ENCODE measurements at regions not wholly inside any gene's neighbourhood (a gene's known extent, or its start where the extent isn't known, plus 50 kb on each side); places are given as distances from the start of the nearest gene placed in this dataset.

- Histone ChIP-seq H3K27me3 (no peaks in the 10 kb centered on the region), H3K9me3 (no peaks in the 10 kb centered on the region), H3K4me1 (peaks cover 5 to 7% of the 10 kb centered on the region in 2 donors), H3K36me3 (no peaks in the 10 kb centered on the region), H3K27ac (no peak overlapping the region), H3K4me3 (no peak overlapping the region)
- TF ChIP-seq POLR2A (IDR thresholded peaks at IDR 0.05) = no peak
- TF ChIP-seq, protein P1, sequence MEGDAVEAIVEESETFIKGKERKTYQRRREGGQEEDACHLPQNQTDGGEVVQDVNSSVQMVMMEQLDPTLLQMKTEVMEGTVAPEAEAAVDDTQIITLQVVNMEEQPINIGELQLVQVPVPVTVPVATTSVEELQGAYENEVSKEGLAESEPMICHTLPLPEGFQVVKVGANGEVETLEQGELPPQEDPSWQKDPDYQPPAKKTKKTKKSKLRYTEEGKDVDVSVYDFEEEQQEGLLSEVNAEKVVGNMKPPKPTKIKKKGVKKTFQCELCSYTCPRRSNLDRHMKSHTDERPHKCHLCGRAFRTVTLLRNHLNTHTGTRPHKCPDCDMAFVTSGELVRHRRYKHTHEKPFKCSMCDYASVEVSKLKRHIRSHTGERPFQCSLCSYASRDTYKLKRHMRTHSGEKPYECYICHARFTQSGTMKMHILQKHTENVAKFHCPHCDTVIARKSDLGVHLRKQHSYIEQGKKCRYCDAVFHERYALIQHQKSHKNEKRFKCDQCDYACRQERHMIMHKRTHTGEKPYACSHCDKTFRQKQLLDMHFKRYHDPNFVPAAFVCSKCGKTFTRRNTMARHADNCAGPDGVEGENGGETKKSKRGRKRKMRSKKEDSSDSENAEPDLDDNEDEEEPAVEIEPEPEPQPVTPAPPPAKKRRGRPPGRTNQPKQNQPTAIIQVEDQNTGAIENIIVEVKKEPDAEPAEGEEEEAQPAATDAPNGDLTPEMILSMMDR (IDR thresholded peaks at IDR 0.05 in 4 of 5, conservative IDR thresholded peaks at IDR 0.05 in 1 of 5) = no peak
- in situ Hi-C loops (cut with MboI; ENCODE audit: low sequenced_read_pairs in 4 of 4) = no loop called here
- no peak for DNase-seq
- no peak for ATAC-seq
- intact Hi-C loops (cut with DNase I; ENCODE audit: low total_unique reads) = loop anchor here (5.0 to 10.0 kb wide), 2 partner anchors 124 to 437 kb away; partner anchors contain the start of gene ARRDC4
These were observed 432.3 kb upstream of the ARRDC4 start for GRCh38 chr15:97528238-97528637.

- in situ Hi-C loops (cut with MboI; ENCODE audit: low sequenced_read_pairs in 4 of 4) = no loop called here
- DNase-seq = no peak
- intact Hi-C loops (cut with DNase I; ENCODE audit: low total_unique reads) = no loop called here
- Histone ChIP-seq H3K36me3 (no peaks in the 10 kb centered on the region), H3K9me3 (no peaks in the 10 kb centered on the region), H3K4me3 (no peak overlapping the region), H3K27me3 (no peaks in the 10 kb centered on the region), H3K27ac (no peak overlapping the region), H3K4me1 (no peaks in the 10 kb centered on the region)
- ATAC-seq = no peak
- TF ChIP-seq, protein P1 (IDR thresholded peaks at IDR 0.05 in 4 of 5, conservative IDR thresholded peaks at IDR 0.05 in 1 of 5) = no peak
- no peak for TF ChIP-seq POLR2A (IDR thresholded peaks at IDR 0.05)
These were observed 414.7 kb upstream of the ARRDC4 start for GRCh38 chr15:97545799-97546198.

DNA sequence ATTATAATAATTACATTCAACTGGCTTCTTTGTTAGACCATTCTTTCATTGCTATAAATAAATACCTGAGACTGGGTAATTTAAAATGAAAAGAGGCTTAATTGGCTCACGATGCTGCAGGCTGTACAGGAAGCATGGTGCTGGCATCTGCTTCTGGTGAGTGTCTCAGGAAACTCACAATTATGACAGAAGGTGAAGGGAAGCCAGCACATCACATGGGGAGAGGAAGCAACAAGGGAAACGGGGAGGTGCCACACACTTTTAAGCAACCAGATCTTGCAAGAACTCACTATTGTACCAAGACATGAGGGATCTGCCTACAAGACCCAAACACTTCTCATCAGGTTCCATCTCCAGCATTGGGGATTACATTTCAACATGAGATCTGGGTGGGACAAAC lies 413.1 kb upstream of the ARRDC4 start:
- Histone ChIP-seq H3K4me3 (no peak overlapping the region), H3K27ac (no peak overlapping the region), H3K36me3 (no peaks in the 10 kb centered on the region), H3K4me1 (no peaks in the 10 kb centered on the region), H3K27me3 (no peaks in the 10 kb centered on the region), H3K9me3 (no peaks in the 10 kb centered on the region)
- intact Hi-C loops (cut with DNase I; ENCODE audit: low total_unique reads) (no loop called here), in situ Hi-C loops (cut with MboI; ENCODE audit: low sequenced_read_pairs in 4 of 4) (no loop called here)
- TF ChIP-seq, protein P1 (IDR thresholded peaks at IDR 0.05 in 4 of 5, conservative IDR thresholded peaks at IDR 0.05 in 1 of 5) = no peak
- TF ChIP-seq POLR2A (IDR thresholded peaks at IDR 0.05) = no peak
- ATAC-seq (no peak), DNase-seq (no peak)

DNA sequence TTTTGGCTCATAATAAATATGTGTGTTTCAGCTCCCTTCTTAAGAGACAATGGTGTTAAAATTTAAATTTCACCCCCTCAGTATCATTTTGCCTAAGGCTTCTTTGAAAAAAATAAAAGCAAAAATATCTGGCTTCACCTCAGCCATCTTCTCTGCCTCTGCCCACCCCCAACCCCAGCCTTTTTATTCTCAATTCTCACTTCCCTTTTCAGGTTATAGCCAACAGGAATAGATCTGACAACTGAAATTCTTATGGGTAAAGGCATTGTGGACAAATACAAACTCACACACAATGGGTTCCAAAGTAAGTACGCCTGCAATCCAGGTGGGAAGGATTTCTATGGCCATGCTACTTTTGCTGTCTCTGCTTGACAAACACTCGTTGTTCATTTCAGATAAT lies 399.0 kb upstream of the ARRDC4 start:
- ATAC-seq (no peak), DNase-seq (no peak)
- Histone ChIP-seq H3K36me3 (no peaks in the 10 kb centered on the region), H3K4me3 (no peak overlapping the region), H3K4me1 (no peaks in the 10 kb centered on the region), H3K27me3 (no peaks in the 10 kb centered on the region), H3K9me3 (no peaks in the 10 kb centered on the region), H3K27ac (no peak overlapping the region)
- intact Hi-C loops (cut with DNase I; ENCODE audit: low total_unique reads) (no loop called here), in situ Hi-C loops (cut with MboI; ENCODE audit: low sequenced_read_pairs in 4 of 4) (no loop called here)
- TF ChIP-seq, protein P1 (IDR thresholded peaks at IDR 0.05 in 4 of 5, conservative IDR thresholded peaks at IDR 0.05 in 1 of 5) = no peak
- no peak for TF ChIP-seq POLR2A (IDR thresholded peaks at IDR 0.05)

- ATAC-seq (no peak), DNase-seq (no peak)
- in situ Hi-C loops (cut with MboI; ENCODE audit: low sequenced_read_pairs in 4 of 4) (no loop called here), intact Hi-C loops (cut with DNase I; ENCODE audit: low total_unique reads) (no loop called here)
- no peak for TF ChIP-seq POLR2A (IDR thresholded peaks at IDR 0.05)
- TF ChIP-seq, protein P1 (IDR thresholded peaks at IDR 0.05 in 4 of 5, conservative IDR thresholded peaks at IDR 0.05 in 1 of 5) = no peak
- Histone ChIP-seq H3K27me3 (no peaks in the 10 kb centered on the region), H3K36me3 (no peaks in the 10 kb centered on the region), H3K27ac (no peak overlapping the region), H3K4me3 (no peak overlapping the region), H3K4me1 (no peaks in the 10 kb centered on the region), H3K9me3 (no peaks in the 10 kb centered on the region)
These were observed 397.0 kb upstream of the ARRDC4 start for GRCh38 chr15:97563516-97563915.

Measured in gastrocnemius medialis (tissue), 4 donors.